ENCODE measurements at regions not wholly inside any gene's neighbourhood (a gene's known extent, or its start where the extent isn't known, plus 50 kb on each side); places are given as distances from the start of the nearest gene placed in this dataset.

DNA sequence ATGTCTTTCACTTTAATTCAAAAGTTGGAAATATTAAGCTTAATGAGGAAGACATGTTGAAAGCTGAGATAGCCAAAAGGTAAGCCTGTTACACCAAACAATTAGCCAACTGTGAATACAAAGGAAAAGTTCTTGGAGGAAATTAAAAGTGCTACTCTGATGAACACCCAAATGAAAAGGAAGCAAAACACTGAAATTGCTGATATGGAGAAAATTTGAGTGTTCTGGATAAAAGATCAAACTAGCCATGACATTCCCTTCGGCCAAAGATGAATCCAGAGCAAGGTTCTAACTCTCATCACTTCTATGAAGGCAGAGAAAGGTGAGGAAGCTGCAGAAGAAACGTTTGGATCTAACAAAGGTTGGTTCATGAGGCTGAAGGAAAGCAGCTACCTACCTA, 280.8 kb upstream of the BCHE start:
- TF ChIP-seq POLR2A (IDR thresholded peaks at IDR 0.05) = no peak
- no peak for TF ChIP-seq CTCF (IDR thresholded peaks at IDR 0.05)

All from body of pancreas (tissue), 4 donors.